ENCODE measurements at regions not wholly inside any gene's neighbourhood (a gene's known extent, or its start where the extent isn't known, plus 50 kb on each side); places are given as distances from the start of the nearest gene placed in this dataset.
"Not testable (repeated sequence)": the region's sequence is repeated elsewhere in the genome, so short reads cannot be mapped to it uniquely, and the experiment has no call there.

GRCh38 chr14:97148021-97148420 is 350.8 kb downstream of the VRK1 start:
- not testable (repeated sequence) for DNase-seq (ENCODE audit: low spot score)

- DNase-seq (ENCODE audit: low spot score), result no peak
Observed at GRCh38 chr14:97149775-97150174, 352.6 kb downstream of the VRK1 start.

- DNase-seq (ENCODE audit: low spot score), result no peak
Observed at GRCh38 chr14:97153527-97153926, 356.3 kb downstream of the VRK1 start.

- no peak for DNase-seq (ENCODE audit: low spot score)
Observed at GRCh38 chr14:97155320-97155719, 358.1 kb downstream of the VRK1 start.

- no peak for DNase-seq (ENCODE audit: low spot score)
Observed at GRCh38 chr14:97155814-97156213, 358.6 kb downstream of the VRK1 start.

GRCh38 chr14:97156705-97157104 is 359.5 kb downstream of the VRK1 start:
- DNase-seq (ENCODE audit: low spot score), result no peak

GRCh38 chr14:97158102-97158501 is 360.9 kb downstream of the VRK1 start:
- DNase-seq (ENCODE audit: low spot score), result no peak

GRCh38 chr14:97159124-97159523 is 361.9 kb downstream of the VRK1 start:
- no peak for DNase-seq (ENCODE audit: low spot score)

- DNase-seq (ENCODE audit: low spot score), result no peak
Observed at GRCh38 chr14:97162621-97163020, 365.4 kb downstream of the VRK1 start.

GRCh38 chr14:97164021-97164420 is 366.8 kb downstream of the VRK1 start:
- DNase-seq (ENCODE audit: low spot score), result no peak

GRCh38 chr14:97166497-97166896 is 369.3 kb downstream of the VRK1 start:
- no peak for DNase-seq (ENCODE audit: low spot score)

- DNase-seq (ENCODE audit: low spot score), result not testable (repeated sequence)
Observed at GRCh38 chr14:97167577-97167976, 370.4 kb downstream of the VRK1 start.

GRCh38 chr14:97172644-97173043 is 375.5 kb downstream of the VRK1 start:
- DNase-seq (ENCODE audit: low spot score), result no peak

GRCh38 chr14:97177016-97177415 is 379.8 kb downstream of the VRK1 start:
- peak; percentile 12 for DNase-seq (ENCODE audit: low spot score)

- DNase-seq (ENCODE audit: low spot score), result no peak
Observed at GRCh38 chr14:97177635-97178034, 380.5 kb downstream of the VRK1 start.

GRCh38 chr14:97178781-97179180 is 381.6 kb downstream of the VRK1 start:
- no peak for DNase-seq (ENCODE audit: low spot score)

- no peak for DNase-seq (ENCODE audit: low spot score)
Observed at GRCh38 chr14:97179573-97179972, 382.4 kb downstream of the VRK1 start.

- no peak for DNase-seq (ENCODE audit: low spot score)
Observed at GRCh38 chr14:97180304-97181200, 383.4 kb downstream of the VRK1 start.

- DNase-seq (ENCODE audit: low spot score), result no peak
Observed at GRCh38 chr14:97185186-97185585, 388.0 kb downstream of the VRK1 start.

GRCh38 chr14:97187916-97188315 is 390.7 kb downstream of the VRK1 start:
- DNase-seq (ENCODE audit: low spot score), result no peak

- DNase-seq (ENCODE audit: low spot score), result no peak
Observed at GRCh38 chr14:97196336-97196735, 399.2 kb downstream of the VRK1 start.

GRCh38 chr14:97198813-97199212 is 401.6 kb downstream of the VRK1 start:
- no peak for DNase-seq (ENCODE audit: low spot score)

GRCh38 chr14:97200245-97200644 is 403.1 kb downstream of the VRK1 start:
- no peak for DNase-seq (ENCODE audit: low spot score)

- no peak for DNase-seq (ENCODE audit: low spot score)
Observed at GRCh38 chr14:97206916-97207315, 409.7 kb downstream of the VRK1 start.
